Keratinocyte (primary cell): ENCODE measurements at regions not wholly inside any gene's neighbourhood (a gene's known extent, or its start where the extent isn't known, plus 50 kb on each side); places are given as distances from the start of the nearest gene placed in this dataset.

Experiments used
- CTCF ChIP-seq, 3 experiments: IDR thresholded peaks in 1 of 3; conservative IDR thresholded peaks in 1 of 3; optimal IDR thresholded peaks in 1 of 3; 2 replicates in 2 of 3; 3 replicates in 1 of 3; pipeline versions ENCODE3 to v1.5.1; 2011; ENCODE audit warnings: low read length in 3 of 3, mild to moderate bottlenecking in 3 of 3, moderate library complexity in 2 of 3, control low read depth in 1 of 3, inconsistent platforms in 1 of 3; ENCODE audit not compliant: insufficient read depth in 2 of 3; ENCODE audit errors: extremely low read depth in 1 of 3
- EZH2 ChIP-seq: IDR thresholded peaks from one replicate; pipeline ENCODE4 v1.6.1; 2012; ENCODE audit warnings: inconsistent platforms, mild to moderate bottlenecking, low read length, moderate library complexity

GRCh38 chr2:195582188-195582587, 74.8 kb upstream of the SLC39A10 start:
- no peak for TF ChIP-seq CTCF (optimal IDR thresholded peaks at IDR 0.05 in 1 of 3, IDR thresholded peaks at IDR 0.05 in 1 of 3, conservative IDR thresholded peaks at IDR 0.05 in 1 of 3; ENCODE audit: extremely low read depth in 1 of 3, insufficient read depth in 2 of 3, low read length in 3 of 3)
- no peak for TF ChIP-seq EZH2
